K562 (cell line): ENCODE measurements at regions not wholly inside any gene's neighbourhood (a gene's known extent, or its start where the extent isn't known, plus 50 kb on each side); places are given as distances from the start of the nearest gene placed in this dataset.
"Not testable (repeated sequence)": the region's sequence is repeated elsewhere in the genome, so short reads cannot be mapped to it uniquely, and the experiment has no call there.

ENCODE experiments used
- EZH2 ChIP-seq: IDR thresholded peaks from 2 replicates; pipeline ENCODE4 v1.6.1; 2012; ENCODE audit warnings: low read depth, mild to moderate bottlenecking, inconsistent platforms, low read length, borderline replicate concordance
- PTBP1 ChIP-seq: fragments of 200-400 bp; formaldehyde crosslinking; IDR thresholded peaks from 2 replicates; pipeline ENCODE4 v1.6.1; 2017; ENCODE audit warnings: low read depth, low read length
- TAF1 ChIP-seq: IDR thresholded peaks from 2 replicates; pipeline ENCODE4 v1.6.1; 2011; ENCODE audit warnings: mild to moderate bottlenecking, low read length, moderate library complexity; ENCODE audit not compliant: insufficient read depth, control insufficient read depth, severe bottlenecking; ENCODE audit errors: extremely low read depth

DNA sequence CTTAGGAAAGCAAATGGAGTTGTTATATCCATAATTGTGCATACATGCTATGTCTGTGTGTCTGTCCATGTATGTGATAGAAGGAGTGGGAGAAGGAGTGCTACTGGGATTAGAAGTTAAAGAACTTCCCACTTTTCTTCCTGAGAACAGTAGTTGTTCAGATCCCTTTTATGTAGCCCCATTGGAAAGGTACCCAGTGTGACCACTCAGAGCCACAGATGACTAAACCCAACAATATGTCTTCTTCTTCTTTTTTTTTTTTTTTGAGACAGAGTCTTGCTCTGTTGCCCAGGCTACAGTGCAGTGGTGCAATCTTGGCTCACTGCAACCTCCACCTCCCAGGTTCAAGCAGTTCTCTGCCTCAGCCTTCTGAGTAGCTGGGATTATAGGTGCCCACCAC is 176.7 kb upstream of the MAP1B start:
- TF ChIP-seq EZH2, PTBP1, TAF1: not testable (repeated sequence)
